ENCODE measurements at regions not wholly inside any gene's neighbourhood (a gene's known extent, or its start where the extent isn't known, plus 50 kb on each side); places are given as distances from the start of the nearest gene placed in this dataset.

GRCh38 chr2:20524412-20525040 is 77.7 kb downstream of the RHOB start:
- H2BK120ac ChIP-seq (ENCODE audit: low read depth, low read length) = no peak overlapping the region
- no peak overlapping the region; a peak in 1 of 4 replicates for H4K8ac ChIP-seq (ENCODE audit: low read depth in 2 of 2, low read length in 2 of 2)
- H2BK15ac ChIP-seq (ENCODE audit: low read depth, low read length) = no peak overlapping the region
- H3K9me3 ChIP-seq (ENCODE audit: control insufficient read depth, insufficient read depth, low read length) = no peaks in the 10 kb centered on the region
- H3K4ac ChIP-seq (ENCODE audit: low read depth, low read length) = no peak overlapping the region
- 72% methylated on average over 13 of the region's 16 CpGs; no CpG with 5 or more reads in 1 of the 2 experiments for WGBS, 2 experiments (ENCODE audit: extremely low coverage in 2 of 2, insufficient read length in 1 of 2)
- ATAC-seq (ENCODE audit: low read depth) (no peak), DNase-seq (no peak)
- no peak overlapping the region for H3K56ac ChIP-seq (ENCODE audit: extremely low read depth, insufficient read depth, low read length)
- no peak overlapping the region; the same call in 1 of the 2 replicates for H3K18ac ChIP-seq (ENCODE audit: low read depth, low read length)
- H3K4me2 ChIP-seq (ENCODE audit: low read depth, low read length) = no peak overlapping the region
- H2AK9ac ChIP-seq (replicated peaks; ENCODE audit: low read depth, low read length, poor library complexity) = no peak overlapping the region
- no peak overlapping the region for H4K91ac ChIP-seq (ENCODE audit: insufficient read depth, low read depth, low read length)
- peaks cover 9% of the 10 kb centered on the region for H3K4me1 ChIP-seq (ENCODE audit: control insufficient read depth, insufficient read depth, low read length)
- H3K79me1 ChIP-seq (ENCODE audit: low read depth in 1 of 2, low read length in 2 of 2) = no peaks in the 10 kb centered on the region
- H3K23ac ChIP-seq (ENCODE audit: low read depth, low read length) = no peak overlapping the region
- no peak overlapping the region for H2AK5ac ChIP-seq (ENCODE audit: low read depth, low read length)
- no peak overlapping the region for H4K5ac ChIP-seq (ENCODE audit: low read depth, low read length)
- H3K36me3 ChIP-seq (ENCODE audit: control insufficient read depth, insufficient read depth, low read length) = no peaks in the 10 kb centered on the region
- in situ Hi-C loops (cut with MboI; ENCODE audit: low sequenced_read_pairs) = no loop called here
- H3K9me1 ChIP-seq (ENCODE audit: insufficient read depth, low read length) = peaks cover 10% of the 10 kb centered on the region; the same call in 1 of the 2 replicates
- intact Hi-C loops (cut with micrococcal nuclease) = no loop called here
- peak overlapping the region; percentile 4 for H2AFZ ChIP-seq (replicated peaks; ENCODE audit: low read length, poor library complexity)
- BruUV-seq (replicated peaks) = no TSS peak
- no peak overlapping the region for H3K4me3 ChIP-seq (ENCODE audit: insufficient read depth, low read depth, low read length)
- no peaks in the 10 kb centered on the region; the same call in 1 of the 2 replicates for H3K27me3 ChIP-seq (ENCODE audit: control insufficient read depth, insufficient read depth, low read length)
- no peaks in the 10 kb centered on the region for H4K20me1 ChIP-seq (ENCODE audit: insufficient read depth, low read length)
- H3K27ac ChIP-seq (ENCODE audit: insufficient read depth, low read length) = no peak overlapping the region
- TF ChIP-seq RFX5 (IDR thresholded peaks at IDR 0.05; ENCODE audit: low read depth, low read length) = no peak
- no peak for TF ChIP-seq CTCF (conservative IDR thresholded peaks at IDR 0.05; ENCODE audit: low read depth, low read length)
- no peak overlapping the region for H3K14ac ChIP-seq (replicated peaks; ENCODE audit: low read depth, low read length)
- dilution Hi-C loops (cut with HindIII; ENCODE audit: low sequenced_read_pairs, unreplicated experiment) = no loop called here
- no peak overlapping the region for H2BK20ac ChIP-seq (ENCODE audit: low read depth, low read length)
- no peak overlapping the region for H2BK5ac ChIP-seq (ENCODE audit: low read depth, low read length, poor library complexity, severe bottlenecking)
- no peak overlapping the region for H3K9ac ChIP-seq (ENCODE audit: low read depth, low read length)
- ChIA-PET CTCF (no interaction called here), POLR2A (ENCODE audit: unreplicated experiment) (interaction anchor here (0.5 kb wide), 1 partner anchor 100 kb away, joined by 3 read pairs; no protein-coding TSS in a partner anchor)
